ENCODE measurements at regions not wholly inside any gene's neighbourhood (a gene's known extent, or its start where the extent isn't known, plus 50 kb on each side); places are given as distances from the start of the nearest gene placed in this dataset.

DNA sequence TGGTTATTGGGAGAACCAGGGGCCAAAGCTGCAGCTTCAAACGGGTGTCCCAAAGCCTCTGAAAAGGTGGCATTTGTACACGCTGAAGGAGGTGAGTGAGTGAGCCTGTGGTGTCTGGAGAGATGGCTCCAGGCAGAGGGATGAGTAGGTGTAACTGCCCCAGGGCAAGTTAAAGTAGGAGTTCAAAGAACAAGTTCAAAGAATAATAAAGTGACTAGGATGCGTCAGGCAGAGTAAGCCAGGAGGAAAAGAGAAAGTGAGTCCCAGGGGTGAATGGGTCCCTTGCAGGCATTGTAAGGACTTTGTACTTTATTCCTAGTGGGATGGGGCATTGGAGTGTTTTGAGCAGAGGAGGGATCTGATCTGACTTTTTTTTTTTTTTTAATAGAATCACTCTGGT lies 201.4 kb upstream of the PWP1 start:
- DNase-seq, result no peak

DNA sequence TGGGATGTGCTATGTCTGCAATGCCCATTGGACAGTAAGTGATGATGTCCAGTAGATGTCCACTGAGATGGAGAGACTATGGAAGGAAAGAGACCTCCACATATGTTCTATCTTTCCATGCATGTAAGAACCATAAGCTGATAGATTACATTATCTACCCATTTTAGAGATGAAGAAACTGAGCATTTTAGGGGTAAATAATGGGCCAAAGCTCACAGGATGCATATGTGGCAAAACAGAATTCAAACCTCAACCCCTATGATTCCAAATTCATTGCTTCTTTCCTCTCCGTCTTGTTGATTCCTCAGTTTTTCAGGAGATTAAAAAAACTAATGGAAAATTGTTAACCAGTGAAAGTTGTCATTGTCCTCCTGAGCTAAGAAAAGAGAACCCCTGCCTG lies 200.7 kb upstream of the PWP1 start:
- DNase-seq, result no peak

DNA sequence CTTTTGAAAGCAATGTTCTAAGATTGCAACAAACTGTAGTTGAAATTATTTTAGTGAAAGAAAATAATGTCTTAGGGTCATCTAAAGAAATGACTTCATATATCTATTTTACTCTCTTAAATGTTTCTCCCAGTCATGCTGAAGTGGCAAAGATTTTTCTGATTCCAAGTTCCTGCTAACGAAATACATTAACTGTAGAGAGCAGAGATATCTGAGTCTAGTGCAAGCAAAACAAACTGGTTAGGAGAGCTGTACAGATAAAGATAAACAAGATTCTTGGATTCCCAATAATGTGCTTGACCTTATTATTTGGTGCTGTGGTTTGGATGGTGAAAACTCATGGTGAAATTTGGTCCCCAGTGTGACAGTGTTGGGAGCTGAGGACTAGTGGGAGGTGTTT lies 199.9 kb upstream of the PWP1 start:
- DNase-seq, result no peak

DNA sequence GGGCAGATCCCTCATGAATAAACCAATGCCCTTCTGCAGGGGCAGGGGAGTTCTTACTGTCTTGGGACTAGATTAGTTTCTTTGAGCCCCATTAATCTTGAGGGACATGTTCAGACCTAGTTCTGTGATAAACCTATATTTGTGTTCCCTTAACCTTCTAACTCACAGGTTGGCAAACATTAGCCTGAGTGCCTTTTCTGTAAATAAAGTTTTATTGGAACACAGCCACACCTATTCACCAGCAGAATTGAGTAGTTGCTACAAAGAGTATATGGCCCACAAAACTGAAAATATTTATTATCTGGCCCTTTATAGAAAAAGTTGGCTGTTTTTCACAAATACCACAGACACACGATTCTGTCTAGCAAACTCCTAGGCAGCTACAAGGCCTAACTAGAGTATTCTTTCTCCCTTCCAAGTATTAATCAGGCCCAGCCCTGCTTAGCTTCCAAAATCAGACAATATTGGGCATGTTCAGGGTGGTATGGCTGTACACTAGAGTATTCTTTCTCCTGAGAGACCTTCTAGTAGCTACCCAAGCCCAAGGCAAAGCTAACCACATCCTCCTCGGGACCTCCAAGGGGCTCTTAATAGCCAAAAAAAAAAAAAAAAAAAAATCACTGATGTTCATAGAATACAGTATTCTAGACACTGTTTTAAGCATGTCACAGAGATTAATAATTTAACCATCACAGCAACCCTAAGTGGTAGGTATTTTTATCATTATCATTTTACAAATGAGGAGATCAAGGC lies 199.3 kb upstream of the PWP1 start:
- DNase-seq, result no peak

DNA sequence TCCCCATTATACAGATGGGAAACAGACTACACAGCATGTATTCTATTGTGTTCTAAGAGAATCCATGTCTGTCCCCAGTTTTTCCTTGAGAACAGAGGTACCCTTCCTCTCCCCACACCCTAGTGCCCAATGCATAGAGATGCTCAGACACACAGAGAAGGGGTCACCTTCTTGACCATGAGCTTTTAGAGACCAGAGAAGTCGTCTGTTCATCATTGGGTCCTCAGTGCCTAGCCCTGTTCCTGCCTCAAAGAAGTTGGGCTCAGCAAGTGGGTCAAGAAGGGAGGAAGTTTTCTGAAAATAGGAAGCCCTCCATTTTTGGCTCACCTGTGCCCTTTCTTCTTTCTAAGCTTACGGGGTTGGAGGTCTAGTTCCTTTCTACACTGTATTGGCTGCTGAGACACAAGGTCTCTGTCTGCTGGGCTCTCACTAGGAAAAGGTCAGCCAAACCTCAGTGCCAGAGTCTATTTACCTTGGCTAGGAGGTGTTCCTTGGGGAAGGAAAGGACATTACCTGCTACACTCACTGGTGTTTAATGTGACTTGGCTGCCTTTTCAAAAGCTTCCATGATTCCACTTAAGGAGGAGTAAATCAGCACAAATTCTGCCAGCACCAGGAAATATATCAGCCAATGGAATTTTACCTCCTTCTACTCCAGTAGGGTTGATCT lies 198.5 kb upstream of the PWP1 start:
- no peak for DNase-seq

DNA sequence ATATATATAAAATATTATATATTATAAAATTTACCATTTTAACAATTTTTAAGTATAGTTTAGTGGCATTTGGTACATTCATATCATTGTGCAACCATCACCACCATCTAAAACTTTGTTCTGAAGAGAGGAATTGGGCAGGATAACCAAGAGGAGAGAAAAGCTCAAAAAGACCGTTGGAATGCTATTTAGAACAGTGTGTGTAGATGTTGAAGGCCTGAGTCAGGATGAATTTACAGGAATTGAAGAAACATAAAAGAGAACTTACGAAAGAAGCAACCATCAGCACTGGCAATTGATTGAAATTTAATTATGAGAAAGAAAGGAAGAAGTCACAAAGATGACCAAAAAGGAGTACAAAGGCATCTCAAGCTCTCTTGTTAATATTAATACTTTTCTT lies 196.9 kb upstream of the PWP1 start:
- no peak for DNase-seq

DNA sequence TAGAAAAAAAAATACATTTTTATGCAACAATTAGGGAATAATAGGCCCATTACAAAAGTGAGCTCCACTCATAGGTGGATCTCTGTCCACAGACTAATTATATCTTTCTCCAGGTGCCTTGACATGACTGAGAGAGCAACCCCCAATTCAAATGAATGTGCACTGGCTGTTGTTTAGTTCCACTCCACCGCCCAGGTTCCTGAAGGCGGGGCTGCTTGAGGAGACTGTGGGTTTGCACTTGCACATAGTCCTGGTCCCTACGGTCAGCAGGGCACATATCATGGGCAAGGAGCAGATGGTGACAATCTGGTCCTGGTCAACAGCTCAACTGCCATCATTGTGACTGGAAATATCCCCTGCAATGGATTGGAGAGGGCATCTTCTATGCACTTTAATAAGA lies 195.6 kb upstream of the PWP1 start:
- DNase-seq, result no peak

DNA sequence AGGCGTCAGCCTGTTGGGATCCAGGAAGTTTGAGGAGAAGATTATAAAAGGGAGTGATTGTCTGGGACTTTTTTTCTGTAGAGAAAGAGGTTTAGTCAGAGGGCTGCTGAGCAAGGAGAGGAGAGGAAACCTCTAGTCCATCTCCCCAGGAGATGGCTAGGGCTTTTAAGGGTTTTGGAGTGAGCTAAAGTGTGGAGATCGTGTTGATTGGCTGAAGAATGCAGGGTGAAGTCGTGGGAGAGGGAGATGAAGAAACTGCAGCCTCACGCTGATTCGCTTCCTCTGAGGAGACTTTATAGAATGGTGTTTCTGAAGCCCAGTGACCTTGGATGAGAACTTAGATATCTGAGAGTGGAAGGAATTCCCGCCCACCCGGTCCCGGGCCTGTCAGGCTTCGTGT lies 193.7 kb upstream of the PWP1 start:
- no peak for DNase-seq

DNA sequence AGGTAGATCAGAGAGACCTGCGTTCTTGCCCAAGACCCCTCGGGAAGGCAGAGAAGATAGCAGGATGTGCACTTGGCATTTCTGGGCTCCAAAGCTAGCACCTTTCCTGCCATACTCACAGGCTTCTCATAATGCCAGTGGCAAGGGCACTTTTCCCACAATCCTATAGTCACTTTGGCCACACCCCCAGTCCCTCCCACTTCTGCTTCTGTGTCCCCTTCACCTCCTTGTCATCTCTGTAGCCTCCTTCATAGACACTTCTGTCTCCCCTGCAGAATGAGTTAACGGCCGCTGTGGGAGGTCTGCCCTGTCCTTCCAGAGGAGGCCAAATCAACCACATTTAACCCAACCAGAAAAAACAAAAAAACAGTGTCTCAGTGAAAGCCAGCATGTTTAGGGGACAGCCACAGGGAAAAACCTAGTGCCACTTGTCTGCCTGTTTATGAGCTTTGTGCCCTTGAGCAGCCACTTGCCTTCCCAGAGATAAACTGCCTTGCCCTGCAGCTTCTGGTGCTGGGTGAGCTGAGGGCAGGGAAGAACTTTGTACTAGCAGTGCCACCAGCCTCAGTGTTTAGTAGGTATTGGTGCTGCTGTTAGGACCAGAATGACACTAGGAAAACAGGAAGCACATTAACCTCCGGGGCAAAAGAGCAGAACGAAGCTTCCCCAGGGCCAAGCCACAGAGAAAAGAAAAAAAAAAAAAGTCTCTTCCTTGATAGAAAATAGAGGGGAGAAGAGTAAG lies 193.0 kb upstream of the PWP1 start:
- DNase-seq, result no peak

DNA sequence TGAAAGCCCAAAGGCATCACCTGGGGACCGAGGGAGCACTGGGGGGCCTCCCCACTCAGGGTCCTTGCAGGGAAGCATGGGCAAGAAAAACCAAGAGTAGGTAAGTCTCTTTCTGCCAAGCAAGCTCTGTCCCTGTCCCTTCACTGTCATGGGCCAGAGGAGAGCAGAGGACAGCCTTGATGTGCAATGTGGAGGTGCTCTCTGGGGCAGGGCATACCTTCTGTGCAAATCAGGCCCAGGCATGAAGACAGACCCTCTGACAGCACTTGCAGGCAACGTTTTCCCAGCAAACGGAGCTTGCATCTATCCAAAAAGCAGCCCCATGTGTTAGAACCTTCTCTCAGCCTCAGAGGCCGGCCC lies 192.5 kb upstream of the PWP1 start:
- no peak for DNase-seq

DNA sequence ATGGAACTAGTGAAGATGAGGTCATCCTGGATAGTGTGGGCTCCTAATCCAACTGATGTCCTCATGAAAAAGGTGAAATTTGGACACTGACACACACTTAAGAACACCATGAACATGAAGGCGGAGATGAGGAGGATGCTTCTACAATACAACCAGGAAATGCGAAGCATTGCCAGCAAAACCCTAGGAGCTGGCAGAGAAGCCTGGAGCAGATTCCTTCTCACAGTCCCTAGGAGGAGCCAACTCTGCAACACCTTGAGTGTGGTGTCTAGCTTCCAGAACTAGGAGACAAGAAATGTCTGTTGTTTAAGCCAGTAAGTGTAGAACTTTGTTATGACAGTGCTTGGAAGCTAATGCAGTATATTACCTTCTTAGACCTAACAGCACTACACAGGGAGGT lies 191.9 kb upstream of the PWP1 start:
- DNase-seq, result no peak

DNA sequence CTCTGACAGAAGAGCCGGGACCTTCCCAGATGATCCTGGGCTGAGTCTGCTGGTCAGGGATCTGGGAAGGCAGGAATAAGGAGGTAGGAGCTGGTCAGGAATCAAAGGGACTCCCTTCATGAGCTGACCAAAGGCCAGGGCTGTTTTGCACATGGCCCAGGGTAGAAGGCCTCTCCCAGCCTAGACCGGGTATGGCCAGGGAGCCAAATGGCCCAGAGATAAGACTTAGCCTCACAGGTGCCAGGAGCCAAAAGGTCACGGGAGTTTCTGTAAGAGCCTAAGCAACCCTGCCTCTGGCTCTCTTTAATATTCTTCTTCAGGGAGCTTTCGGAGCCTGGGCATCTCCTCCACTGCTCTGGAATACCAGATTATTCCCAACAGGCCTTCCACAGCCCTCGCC lies 191.3 kb upstream of the PWP1 start:
- DNase-seq, result no peak

DNA sequence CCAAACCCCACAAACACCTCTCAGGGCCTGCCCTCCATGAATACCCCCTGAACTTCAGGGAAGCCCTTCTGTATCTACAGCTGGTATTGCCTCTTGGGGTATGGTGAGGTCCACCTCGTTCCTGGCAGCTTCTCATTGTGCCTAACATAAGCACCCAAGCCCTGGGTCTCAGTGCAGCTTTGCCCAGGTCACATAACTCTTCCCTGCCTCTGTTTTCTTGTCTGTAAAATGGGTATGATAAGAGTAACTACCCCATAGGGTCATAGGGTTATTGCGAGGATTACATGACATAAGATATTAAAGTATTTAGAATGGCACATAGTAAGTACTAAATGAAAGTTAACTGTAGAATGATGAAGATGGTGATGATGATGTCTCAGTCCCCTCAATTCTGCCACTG lies 190.0 kb upstream of the PWP1 start:
- no peak for DNase-seq

DNA sequence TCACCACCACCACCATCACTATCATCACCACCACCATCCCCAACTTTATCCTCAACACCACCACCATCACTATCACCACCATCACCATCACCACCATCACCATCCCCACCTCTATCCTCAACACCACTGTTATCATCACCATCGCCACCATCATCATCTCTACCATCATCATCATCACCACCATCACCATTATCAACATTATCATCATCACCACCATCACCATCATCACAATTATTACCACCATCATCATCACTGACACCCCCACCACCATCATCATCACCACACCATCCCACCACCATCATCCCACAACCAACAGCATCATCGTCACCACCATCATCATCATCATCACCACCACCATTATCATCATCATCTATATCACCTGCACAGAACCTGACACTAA lies 188.4 kb upstream of the PWP1 start:
- DNase-seq, result no peak

DNA sequence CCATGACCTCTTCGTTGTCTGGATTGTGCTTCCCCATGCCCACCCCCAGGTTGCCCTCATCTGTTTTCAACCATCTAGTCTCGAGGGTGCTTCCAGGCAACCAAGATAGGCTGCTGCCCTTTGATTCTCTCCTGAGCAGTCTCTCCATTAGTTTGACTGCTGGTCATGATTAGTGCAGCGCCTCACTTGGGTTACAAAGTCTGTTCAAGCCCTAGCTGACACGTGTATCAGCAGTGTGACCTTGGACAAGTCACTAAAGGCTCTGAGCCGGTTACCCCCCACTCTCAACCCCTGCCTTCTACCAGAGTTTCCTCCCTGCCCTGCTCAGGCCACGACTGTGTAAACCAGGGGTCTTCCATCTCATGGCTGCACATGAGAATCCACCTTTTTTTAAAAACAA lies 185.3 kb upstream of the PWP1 start:
- DNase-seq, result no peak

DNA sequence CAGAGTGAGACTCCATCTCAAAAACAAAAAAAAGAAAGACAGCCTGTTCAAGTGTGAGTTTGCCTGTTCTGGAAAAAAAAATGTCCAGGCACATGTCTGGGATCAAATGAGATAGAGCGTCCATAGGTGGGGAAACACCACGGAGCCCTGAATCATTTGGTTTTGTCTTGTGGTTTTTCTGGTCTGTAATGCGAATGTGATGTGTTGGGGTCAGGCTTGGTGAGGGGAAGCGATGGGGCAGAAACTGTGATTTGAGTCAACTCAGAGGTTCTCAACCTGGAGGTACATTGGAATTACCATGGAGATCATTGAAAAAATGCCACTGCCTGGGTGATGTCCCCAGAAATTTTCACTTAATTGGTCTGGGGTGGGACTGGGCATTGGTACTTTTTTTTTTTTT lies 183.9 kb upstream of the PWP1 start:
- DNase-seq, result no peak

DNA sequence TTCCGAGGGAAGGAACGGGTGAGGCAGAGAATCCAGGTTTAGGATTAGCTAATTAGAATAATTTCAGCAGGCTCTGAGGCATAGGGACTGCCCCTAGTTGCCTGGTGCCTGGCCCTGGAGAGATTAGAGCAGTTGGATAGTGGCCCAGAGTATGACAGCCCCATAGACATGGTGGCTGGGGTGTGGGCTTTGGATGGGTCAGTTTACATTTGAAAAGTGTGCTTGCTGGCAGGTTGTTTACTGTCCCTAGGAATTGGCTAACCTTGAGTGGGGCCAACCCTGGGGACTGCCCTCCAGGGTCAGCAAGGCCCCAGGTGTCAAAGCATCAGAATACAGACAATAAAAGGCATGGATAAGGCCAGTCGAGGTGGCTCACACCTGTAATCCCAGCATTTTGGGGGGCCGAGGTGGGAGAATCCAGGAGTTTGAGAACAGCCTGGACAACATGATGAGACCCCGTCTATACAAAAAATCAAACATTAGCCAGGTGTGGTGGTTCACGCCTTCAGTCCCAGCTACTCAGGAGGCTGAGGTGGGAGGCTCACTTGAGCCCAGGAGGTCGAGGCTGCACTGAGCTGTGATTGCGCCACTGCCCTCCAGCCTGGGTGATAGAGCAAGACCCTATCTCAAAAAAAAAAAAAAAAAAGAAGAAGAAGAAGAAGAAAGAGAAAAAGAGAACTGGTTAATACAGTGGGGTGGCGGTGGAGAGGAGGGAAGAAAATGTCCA lies 182.3 kb upstream of the PWP1 start:
- no peak for DNase-seq

DNA sequence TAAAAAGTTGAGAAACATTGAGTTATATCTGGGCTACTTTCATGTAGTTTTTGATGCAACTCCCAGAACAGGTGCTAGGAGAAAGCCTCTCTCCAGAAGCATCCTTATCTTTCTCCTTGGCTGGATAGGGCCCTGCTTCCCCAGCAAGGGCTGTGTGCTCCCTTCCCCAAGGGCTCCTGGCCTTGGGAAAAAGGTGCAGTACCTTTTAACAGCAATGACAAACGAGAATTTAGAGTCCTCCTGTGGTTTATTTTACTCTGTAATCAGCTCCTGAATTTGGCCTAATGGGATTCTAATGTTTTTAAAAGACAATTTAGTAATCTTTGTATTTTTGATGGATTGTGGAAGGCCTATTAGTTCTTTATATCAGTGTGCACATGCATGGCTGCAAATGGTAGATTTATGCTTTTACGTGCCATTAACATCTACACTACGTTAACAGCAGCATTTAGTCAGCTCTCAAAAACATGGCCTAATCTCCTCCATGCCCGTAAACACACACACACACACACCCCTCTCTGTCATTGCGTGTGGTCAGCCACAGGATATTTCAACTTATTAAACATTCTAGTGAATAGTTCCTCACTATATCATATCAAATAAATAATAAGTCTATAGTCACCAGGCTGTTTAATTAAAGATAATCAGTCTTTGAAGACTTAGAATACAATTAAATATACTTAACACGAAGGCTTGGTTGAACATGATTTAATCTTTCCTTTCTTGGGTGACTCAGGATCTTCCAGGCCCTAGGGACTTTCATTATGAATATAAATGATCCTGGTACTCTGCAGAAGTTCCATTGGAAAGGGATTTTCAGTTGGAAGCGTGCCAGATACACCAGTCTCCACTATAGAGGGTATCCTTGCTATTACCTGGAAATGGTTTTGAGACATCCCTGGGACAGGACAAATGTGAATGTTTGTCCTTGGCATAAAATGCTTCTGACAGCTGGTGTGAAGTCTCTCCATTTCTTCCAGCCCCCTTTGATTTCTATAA lies 181.4 kb upstream of the PWP1 start:
- peak; percentile 15 for DNase-seq

DNA sequence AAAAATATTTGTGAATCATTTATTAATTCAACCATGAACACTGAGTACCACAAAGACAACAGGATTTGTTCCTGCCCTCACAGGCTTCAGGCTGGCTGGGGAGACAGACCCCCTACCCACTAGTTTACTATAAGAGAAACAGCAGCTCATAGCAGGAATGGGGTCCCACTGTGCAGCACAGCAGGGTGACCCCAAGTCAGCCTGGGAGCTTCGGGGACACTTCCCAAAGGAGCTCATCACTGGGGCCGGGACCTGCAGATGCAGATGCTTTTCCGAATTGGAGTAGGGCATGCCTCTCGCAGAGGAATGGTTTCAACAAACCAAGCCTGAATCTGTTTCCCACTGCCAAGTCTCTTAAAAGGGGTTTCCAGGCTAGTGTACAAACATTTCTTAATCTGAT lies 176.2 kb upstream of the PWP1 start:
- no peak for DNase-seq

DNA sequence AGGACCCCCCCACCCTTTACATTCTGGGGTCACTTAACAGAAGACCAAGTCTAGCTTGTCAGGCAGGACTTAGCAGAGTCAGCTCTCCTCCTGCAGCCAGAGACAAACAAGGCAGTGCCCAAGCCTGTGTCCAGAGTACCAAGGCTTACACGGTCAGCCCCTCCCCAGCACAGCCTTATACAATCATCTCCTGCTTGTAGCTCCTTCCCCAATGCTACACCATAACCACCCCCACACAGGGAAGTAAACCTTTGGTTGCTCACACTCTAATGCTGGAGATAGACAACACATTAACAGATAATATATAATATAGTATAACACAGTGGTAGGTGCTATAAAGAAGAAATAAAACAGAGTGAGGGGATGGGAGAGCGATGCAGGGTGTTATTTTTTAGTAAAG lies 175.4 kb upstream of the PWP1 start:
- no peak for DNase-seq

DNA sequence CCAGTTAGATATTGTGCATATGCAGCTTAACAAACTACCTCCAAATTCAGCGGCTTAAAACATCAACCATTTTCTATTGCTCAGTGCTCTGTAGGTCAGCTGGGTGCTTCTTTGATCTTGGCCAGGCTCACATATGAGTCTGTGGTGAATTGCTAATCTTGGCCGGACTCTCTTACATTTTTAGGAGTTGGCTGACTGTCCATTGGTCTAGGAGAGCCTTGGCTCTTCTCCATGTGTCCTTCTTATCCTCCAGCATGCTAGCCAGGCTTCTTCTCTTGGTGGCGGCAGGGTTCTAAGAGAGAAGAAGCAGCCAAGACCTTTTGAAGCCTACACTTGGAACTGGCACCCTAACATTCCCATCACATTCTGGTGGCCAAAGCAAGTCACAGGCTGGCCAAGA lies 174.3 kb upstream of the PWP1 start:
- no peak for DNase-seq

DNA sequence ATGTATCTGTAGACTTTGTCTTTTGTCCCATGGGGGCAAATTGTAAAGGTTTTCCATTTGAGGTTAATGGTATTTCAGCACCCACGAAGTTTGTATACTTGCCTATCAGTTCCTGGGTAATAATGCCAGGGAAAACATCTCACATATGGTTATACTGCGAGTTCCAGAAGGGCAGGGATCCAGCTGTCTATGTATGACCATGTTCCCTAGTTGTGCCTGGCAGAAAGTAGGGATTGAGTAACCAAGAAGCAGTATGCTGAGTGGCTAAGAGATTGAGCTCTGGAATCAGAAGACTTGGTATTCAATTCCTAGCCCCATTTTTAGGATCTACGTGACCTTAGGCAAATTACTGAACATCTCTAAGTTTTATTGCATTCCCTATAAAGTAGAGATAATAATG lies 173.2 kb upstream of the PWP1 start:
- DNase-seq, result no peak
